HCT116 (cell line): ENCODE measurements at regions not wholly inside any gene's neighbourhood (a gene's known extent, or its start where the extent isn't known, plus 50 kb on each side); places are given as distances from the start of the nearest gene placed in this dataset.

Source experiments
- ATAC-seq: fragments of 200-7000 bp; cut with Tn5 transposase; 2 replicates; pipeline ENCODE4 v1.9.1; 2020; ENCODE audit warnings: mild to moderate bottlenecking, moderate library complexity
- BruUV-seq: library from RNA; stranded (reverse); fragments of 400-500 nt; replicated peaks from 2 replicates; lab custom pipeline; 2021; lab: Mats Ljungman, UMichigan
- CTCF ChIA-PET: fragments of 300-600 bp; sonication (Branson Sonifier 250); formaldehyde crosslinking; loops from one replicate; lab custom pipeline; 2021; ENCODE audit warnings: antibody characterized with exemption; lab: Charles Lee
- POLR2A ChIA-PET: fragments of 300-600, 350-600 bp; sonication (Branson Sonifier 250); formaldehyde crosslinking; loops from one replicate; lab custom pipeline; 2021; ENCODE audit warnings: antibody characterized with exemption; lab: Charles Lee
- RAD21 ChIA-PET, 2 experiments: fragments of 300-600 bp; sonication (Branson Sonifier 250); formaldehyde crosslinking; loops; one replicate each; lab custom pipeline; 2023; ENCODE audit warnings: low total read pairs in 2 of 2; ENCODE audit not compliant: uncharacterized antibody in 2 of 2, unreplicated experiment in 2 of 2, low non-redundant PET in 1 of 2; lab: Charles Lee
- DNase-seq: peaks from one replicate; pipeline ENCODE4 v3.0.0-alpha.2; 2010; ENCODE audit warnings: low read depth, low spot score
- H2AFZ ChIP-seq: fragments of 200-600 bp; shearing (Covaris generic), sonication (generic); 2 replicates; pipeline ENCODE4 v1.6.1; 2017; ENCODE audit warnings: low read depth, mixed run types, mixed read lengths, antibody characterized with exemption, low read length; ENCODE audit not compliant: poor library complexity, severe bottlenecking
- H3K27ac ChIP-seq: 2 replicates; pipeline ENCODE4 v1.5.1; 2012; ENCODE audit warnings: low read depth, low read length
- H3K27me3 ChIP-seq: fragments of 200-600 bp; sonication (generic); 2 replicates; pipeline ENCODE4 v1.6.1; 2016; ENCODE audit warnings: mixed run types, low read length, mixed read lengths; ENCODE audit not compliant: insufficient read depth
- H3K36me3 ChIP-seq, 2 experiments: fragments of 200-500 bp in 1 of 2; fragments of 200-600 bp in 1 of 2; sonication (Bioruptor generic) in 1 of 2; sonication (generic) in 1 of 2; 2 replicates each; pipeline versions ENCODE4 v1.5.1 to v1.6.1; 2014 to 2016; ENCODE audit warnings: low read length in 2 of 2, inconsistent platforms in 1 of 2, mixed read lengths in 1 of 2, mixed run types in 1 of 2; ENCODE audit not compliant: insufficient read depth in 2 of 2, control insufficient read depth in 1 of 2
- H3K4me1 ChIP-seq, 2 experiments: fragments of 200-600 bp in 1 of 2; sonication (generic) in 1 of 2; 2 replicates each; pipeline versions ENCODE4 v1.5.1 to v1.6.1; 2012 to 2017; ENCODE audit warnings: low read length in 2 of 2, inconsistent platforms in 1 of 2, mild to moderate bottlenecking in 1 of 2, mixed read lengths in 1 of 2, mixed run types in 1 of 2, moderate library complexity in 1 of 2; ENCODE audit not compliant: insufficient read depth in 2 of 2, control insufficient read depth in 1 of 2
- H3K4me2 ChIP-seq: fragments of 200-600 bp; sonication (generic); 2 replicates; pipeline ENCODE4 v1.6.1; 2017; ENCODE audit warnings: mixed run types, low read length, mixed read lengths
- H3K4me3 ChIP-seq, 2 experiments: fragments of 200-600 bp in 1 of 2; sonication (generic) in 1 of 2; replicated peaks in 1 of 2; 2 replicates each; pipeline ENCODE4 v1.5.1; 2011 to 2016; ENCODE audit warnings: low read length in 2 of 2, control low read depth in 1 of 2, low read depth in 1 of 2, mild to moderate bottlenecking in 1 of 2, mixed read lengths in 1 of 2, mixed run types in 1 of 2
- H3K79me2 ChIP-seq: fragments of 200-600 bp; sonication (generic); 2 replicates; pipeline ENCODE4 v1.6.1; 2017; ENCODE audit warnings: mild to moderate bottlenecking, mixed run types, low read length, moderate library complexity, mixed read lengths; ENCODE audit not compliant: insufficient read depth
- H3K9ac ChIP-seq: fragments of 200-600 bp; sonication (generic); 2 replicates; pipeline ENCODE4 v1.6.1; 2016; ENCODE audit warnings: low read length, mixed read lengths
- H3K9me2 ChIP-seq: fragments of 200-600 bp; sonication (generic), shearing (Covaris generic); 2 replicates; pipeline ENCODE4 v1.6.1; 2017; ENCODE audit warnings: mixed run types, mild to moderate bottlenecking, moderate library complexity; ENCODE audit not compliant: insufficient read depth
- H3K9me3 ChIP-seq, 2 experiments: fragments of 200-500 bp in 1 of 2; fragments of 200-600 bp in 1 of 2; sonication (Bioruptor generic) in 1 of 2; sonication (generic) in 1 of 2; 2 replicates each; pipeline ENCODE4 v1.6.1; 2014 to 2017; ENCODE audit warnings: low read length in 2 of 2, mixed read lengths in 2 of 2, inconsistent platforms in 1 of 2, low read depth in 1 of 2, mild to moderate bottlenecking in 1 of 2, mixed run types in 1 of 2, moderate library complexity in 1 of 2; ENCODE audit not compliant: control insufficient read depth in 1 of 2, insufficient read depth in 1 of 2
- H4K20me1 ChIP-seq: fragments of 200-600 bp; sonication (generic), shearing (Covaris generic); 2 replicates; pipeline ENCODE4 v1.6.1; 2017; ENCODE audit warnings: mixed run types, mild to moderate bottlenecking, moderate library complexity; ENCODE audit not compliant: insufficient read depth
- CBX3 ChIP-seq: IDR thresholded peaks from 2 replicates; pipeline ENCODE4 v1.6.1; 2012; ENCODE audit warnings: low read depth
- CEBPB ChIP-seq: IDR thresholded peaks from 2 replicates; pipeline ENCODE4 v1.6.1; 2012; ENCODE audit warnings: low read depth
- CTCF ChIP-seq, 3 experiments: fragments of 200-600 bp in 1 of 3; sonication (generic) in 1 of 3; IDR thresholded peaks in 2 of 3; conservative IDR thresholded peaks in 1 of 3; 2 replicates each; pipeline ENCODE4 v1.5.1; 2012 to 2017; ENCODE audit warnings: low read depth in 2 of 3, low read length in 2 of 3, antibody characterized with exemption in 1 of 3, borderline replicate concordance in 1 of 3, control low read depth in 1 of 3, mild to moderate bottlenecking in 1 of 3, mixed read lengths in 1 of 3, mixed run types in 1 of 3, moderate library complexity in 1 of 3; ENCODE audit not compliant: insufficient read depth in 1 of 3
- EGR1 ChIP-seq: IDR thresholded peaks from 2 replicates; pipeline ENCODE4 v1.6.1; 2012; ENCODE audit warnings: low read depth
- EZH2 ChIP-seq: fragments of 200-600 bp; sonication (generic); IDR thresholded peaks from 2 replicates; pipeline ENCODE4 v1.6.1; 2017; ENCODE audit warnings: antibody characterized with exemption, mixed run types
- FOSL1 ChIP-seq: IDR thresholded peaks from 2 replicates; pipeline ENCODE4 v1.6.1; 2012; ENCODE audit warnings: low read depth
- JUND ChIP-seq: IDR thresholded peaks from 2 replicates; pipeline ENCODE4 v1.6.1; 2012
- REST ChIP-seq: IDR thresholded peaks from 2 replicates; pipeline ENCODE4 v1.6.1; 2012; ENCODE audit warnings: low read depth
- SIN3A ChIP-seq: IDR thresholded peaks from 2 replicates; pipeline ENCODE4 v1.6.1; 2012; ENCODE audit warnings: low read depth
- TCF7L2 ChIP-seq: IDR thresholded peaks from 2 replicates; pipeline ENCODE4 v1.7.0; 2011; ENCODE audit warnings: borderline replicate concordance, inconsistent platforms; ENCODE audit not compliant: insufficient read depth, insufficient read length; ENCODE audit errors: extremely low read depth
- YY1 ChIP-seq: IDR thresholded peaks from 2 replicates; pipeline ENCODE4 v1.6.1; 2011; ENCODE audit warnings: low read length, low read depth, moderate library complexity, mild to moderate bottlenecking; ENCODE audit not compliant: insufficient replicate concordance; ENCODE audit errors: extremely low read depth
- ZFX ChIP-seq: fragments of 450-650 bp; IDR thresholded peaks from 2 replicates; pipeline ENCODE4 v1.6.1; 2017
- ZNF274 ChIP-seq: fragments of 200-500 bp; sonication (Bioruptor generic); IDR thresholded peaks from 2 replicates; pipeline ENCODE4 v1.6.1; 2014; ENCODE audit warnings: mild to moderate bottlenecking, low read depth, low read length, inconsistent platforms
- intact Hi-C: fragments of 100-400 bp; cut with micrococcal nuclease; formaldehyde crosslinking; loops from 2 replicates; pipeline ENCODE4 v1.10.0; 2022
- TF ChIP-seq, protein P1 (sequence below): IDR thresholded peaks from 2 replicates; pipeline ENCODE4 v1.6.1; 2011; ENCODE audit warnings: mild to moderate bottlenecking, low read length, moderate library complexity; ENCODE audit not compliant: insufficient replicate concordance; ENCODE audit errors: extremely low read depth

GRCh38 chr5:86837610-86838009, 219.9 kb downstream of the COX7C start:
- BruUV-seq: no TSS peak
- H3K4me3 ChIP-seq: no peak overlapping the region
- no peaks in the 10 kb centered on the region for H3K9me3 ChIP-seq
- RAD21 ChIA-PET: no interaction called here
- no peak overlapping the region for H2AFZ ChIP-seq
- no peaks in the 10 kb centered on the region for H3K27me3 ChIP-seq
- DNase-seq (no peak), ATAC-seq (no peak)
- no peak overlapping the region for H3K4me2 ChIP-seq
- CTCF ChIA-PET: no interaction called here
- H4K20me1 ChIP-seq: no peaks in the 10 kb centered on the region
- intact Hi-C loops: no loop called here
- no peaks in the 10 kb centered on the region for H3K4me1 ChIP-seq
- H3K79me2 ChIP-seq: no peaks in the 10 kb centered on the region
- H3K27ac ChIP-seq: no peak overlapping the region
- H3K36me3 ChIP-seq: no peaks in the 10 kb centered on the region
- no peak overlapping the region for H3K9ac ChIP-seq
- POLR2A ChIA-PET: no interaction called here
- TF ChIP-seq ZFX (no peak), YY1 (no peak), TCF7L2 (no peak), CTCF (IDR thresholded peaks at IDR 0.05 in 2 of 3, conservative IDR thresholded peaks at IDR 0.05 in 1 of 3; ENCODE audit: borderline replicate concordance in 1 of 3, insufficient read depth in 1 of 3, low read depth in 2 of 3, low read length in 2 of 3) (no peak), SIN3A (no peak), ZNF274 (no peak), FOSL1 (no peak), EZH2 (no peak), EGR1 (no peak)
- no peaks in the 10 kb centered on the region for H3K9me2 ChIP-seq

- Histone ChIP-seq H3K4me1 (no peaks in the 10 kb centered on the region), H3K4me3 (no peak overlapping the region), H2AFZ (no peak overlapping the region), H3K9me2 (no peaks in the 10 kb centered on the region), H3K4me2 (no peak overlapping the region), H4K20me1 (no peaks in the 10 kb centered on the region), H3K79me2 (no peaks in the 10 kb centered on the region), H3K36me3 (no peaks in the 10 kb centered on the region), H3K9ac (no peak overlapping the region), H3K27ac (no peak overlapping the region), H3K9me3 (no peaks in the 10 kb centered on the region), H3K27me3 (no peaks in the 10 kb centered on the region)
- ChIA-PET CTCF (no interaction called here), POLR2A (no interaction called here), RAD21 (no interaction called here)
- intact Hi-C loops: no loop called here
- DNase-seq (no peak), ATAC-seq (no peak)
- BruUV-seq: no TSS peak
- TF ChIP-seq REST: no peak
- no peak for TF ChIP-seq EZH2
- TF ChIP-seq CBX3: no peak
- TF ChIP-seq CEBPB: no peak
- no peak for TF ChIP-seq ZNF274
- TF ChIP-seq, protein P1, sequence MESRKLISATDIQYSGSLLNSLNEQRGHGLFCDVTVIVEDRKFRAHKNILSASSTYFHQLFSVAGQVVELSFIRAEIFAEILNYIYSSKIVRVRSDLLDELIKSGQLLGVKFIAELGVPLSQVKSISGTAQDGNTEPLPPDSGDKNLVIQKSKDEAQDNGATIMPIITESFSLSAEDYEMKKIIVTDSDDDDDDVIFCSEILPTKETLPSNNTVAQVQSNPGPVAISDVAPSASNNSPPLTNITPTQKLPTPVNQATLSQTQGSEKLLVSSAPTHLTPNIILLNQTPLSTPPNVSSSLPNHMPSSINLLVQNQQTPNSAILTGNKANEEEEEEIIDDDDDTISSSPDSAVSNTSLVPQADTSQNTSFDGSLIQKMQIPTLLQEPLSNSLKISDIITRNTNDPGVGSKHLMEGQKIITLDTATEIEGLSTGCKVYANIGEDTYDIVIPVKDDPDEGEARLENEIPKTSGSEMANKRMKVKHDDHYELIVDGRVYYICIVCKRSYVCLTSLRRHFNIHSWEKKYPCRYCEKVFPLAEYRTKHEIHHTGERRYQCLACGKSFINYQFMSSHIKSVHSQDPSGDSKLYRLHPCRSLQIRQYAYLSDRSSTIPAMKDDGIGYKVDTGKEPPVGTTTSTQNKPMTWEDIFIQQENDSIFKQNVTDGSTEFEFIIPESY: no peak
- no peak for TF ChIP-seq SIN3A
- no peak for TF ChIP-seq EGR1
- TF ChIP-seq FOSL1: no peak
- no peak for TF ChIP-seq JUND
Observed at GRCh38 chr5:86838083-86838482, 220.3 kb downstream of the COX7C start.
